B cell (primary cell): ENCODE measurements at regions not wholly inside any gene's neighbourhood (a gene's known extent, or its start where the extent isn't known, plus 50 kb on each side); places are given as distances from the start of the nearest gene placed in this dataset.

Experiments
- EZH2 ChIP-seq: IDR thresholded peaks from 2 replicates; pipeline ENCODE4 v1.6.1; 2012; ENCODE audit warnings: borderline replicate concordance, low read depth, mild to moderate bottlenecking, moderate library complexity, low read length; ENCODE audit not compliant: insufficient read depth, poor library complexity, severe bottlenecking
- TF ChIP-seq, protein P1 (sequence below): fragments of 200-600 bp; IDR thresholded peaks from one replicate; pipeline ENCODE4 v1.8.0; 2022; ENCODE audit warnings: antibody characterized with exemption, mild to moderate bottlenecking

- TF ChIP-seq, protein P1, sequence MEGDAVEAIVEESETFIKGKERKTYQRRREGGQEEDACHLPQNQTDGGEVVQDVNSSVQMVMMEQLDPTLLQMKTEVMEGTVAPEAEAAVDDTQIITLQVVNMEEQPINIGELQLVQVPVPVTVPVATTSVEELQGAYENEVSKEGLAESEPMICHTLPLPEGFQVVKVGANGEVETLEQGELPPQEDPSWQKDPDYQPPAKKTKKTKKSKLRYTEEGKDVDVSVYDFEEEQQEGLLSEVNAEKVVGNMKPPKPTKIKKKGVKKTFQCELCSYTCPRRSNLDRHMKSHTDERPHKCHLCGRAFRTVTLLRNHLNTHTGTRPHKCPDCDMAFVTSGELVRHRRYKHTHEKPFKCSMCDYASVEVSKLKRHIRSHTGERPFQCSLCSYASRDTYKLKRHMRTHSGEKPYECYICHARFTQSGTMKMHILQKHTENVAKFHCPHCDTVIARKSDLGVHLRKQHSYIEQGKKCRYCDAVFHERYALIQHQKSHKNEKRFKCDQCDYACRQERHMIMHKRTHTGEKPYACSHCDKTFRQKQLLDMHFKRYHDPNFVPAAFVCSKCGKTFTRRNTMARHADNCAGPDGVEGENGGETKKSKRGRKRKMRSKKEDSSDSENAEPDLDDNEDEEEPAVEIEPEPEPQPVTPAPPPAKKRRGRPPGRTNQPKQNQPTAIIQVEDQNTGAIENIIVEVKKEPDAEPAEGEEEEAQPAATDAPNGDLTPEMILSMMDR, result no peak
- no peak for TF ChIP-seq EZH2
These were observed 83.9 kb upstream of the DCBLD2 start for GRCh38 chr3:98985431-98985830.
